ENCODE measurements at regions not wholly inside any gene's neighbourhood (a gene's known extent, or its start where the extent isn't known, plus 50 kb on each side); places are given as distances from the start of the nearest gene placed in this dataset.

DNA sequence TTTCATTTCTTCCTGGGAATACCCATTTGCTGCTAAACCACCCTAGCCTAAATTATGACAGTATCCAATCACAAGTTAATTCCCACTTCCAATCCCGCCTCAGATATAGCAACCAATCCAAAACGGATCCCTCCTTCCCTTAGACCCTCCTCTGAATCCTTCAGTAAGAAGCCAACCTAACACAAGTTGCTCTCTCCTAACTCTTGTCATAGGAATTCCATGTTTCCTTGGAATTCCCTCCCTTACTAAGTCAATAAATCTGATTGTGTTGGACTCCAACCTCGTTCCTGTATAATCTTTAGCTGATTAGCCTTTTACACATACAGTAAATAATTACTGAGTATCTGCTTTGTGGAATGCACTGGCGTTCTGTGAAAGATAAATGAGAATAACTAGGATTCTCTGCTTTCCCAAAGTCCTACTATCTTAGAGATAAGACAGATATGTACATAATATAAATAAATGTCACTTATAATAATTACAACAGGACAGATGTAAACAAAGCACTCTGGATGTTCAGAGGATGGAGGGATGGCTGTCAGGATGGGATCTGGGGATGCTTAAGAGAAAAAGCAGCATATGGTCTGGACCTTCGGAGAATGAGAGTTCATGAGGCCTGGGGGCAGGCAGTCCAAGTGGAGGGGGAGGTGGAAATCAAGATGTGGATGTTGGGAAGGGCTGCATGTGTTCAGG, 185.8 kb upstream of the SOX5 start:
- TF ChIP-seq, protein P1, sequence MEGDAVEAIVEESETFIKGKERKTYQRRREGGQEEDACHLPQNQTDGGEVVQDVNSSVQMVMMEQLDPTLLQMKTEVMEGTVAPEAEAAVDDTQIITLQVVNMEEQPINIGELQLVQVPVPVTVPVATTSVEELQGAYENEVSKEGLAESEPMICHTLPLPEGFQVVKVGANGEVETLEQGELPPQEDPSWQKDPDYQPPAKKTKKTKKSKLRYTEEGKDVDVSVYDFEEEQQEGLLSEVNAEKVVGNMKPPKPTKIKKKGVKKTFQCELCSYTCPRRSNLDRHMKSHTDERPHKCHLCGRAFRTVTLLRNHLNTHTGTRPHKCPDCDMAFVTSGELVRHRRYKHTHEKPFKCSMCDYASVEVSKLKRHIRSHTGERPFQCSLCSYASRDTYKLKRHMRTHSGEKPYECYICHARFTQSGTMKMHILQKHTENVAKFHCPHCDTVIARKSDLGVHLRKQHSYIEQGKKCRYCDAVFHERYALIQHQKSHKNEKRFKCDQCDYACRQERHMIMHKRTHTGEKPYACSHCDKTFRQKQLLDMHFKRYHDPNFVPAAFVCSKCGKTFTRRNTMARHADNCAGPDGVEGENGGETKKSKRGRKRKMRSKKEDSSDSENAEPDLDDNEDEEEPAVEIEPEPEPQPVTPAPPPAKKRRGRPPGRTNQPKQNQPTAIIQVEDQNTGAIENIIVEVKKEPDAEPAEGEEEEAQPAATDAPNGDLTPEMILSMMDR (IDR thresholded peaks at IDR 0.05) = no peak
- no peak for TF ChIP-seq POLR2A (IDR thresholded peaks at IDR 0.05)
